Mucosa of gallbladder (tissue), 1 donor: ENCODE measurements at regions not wholly inside any gene's neighbourhood (a gene's known extent, or its start where the extent isn't known, plus 50 kb on each side); places are given as distances from the start of the nearest gene placed in this dataset.

Experiments used
- DNase-seq: peaks from one replicate; pipeline ENCODE4 v3.0.0-alpha.2; 2020; ENCODE audit warnings: low spot score
- donor health status: DM: no; HTN: no; CAD: no.

DNA sequence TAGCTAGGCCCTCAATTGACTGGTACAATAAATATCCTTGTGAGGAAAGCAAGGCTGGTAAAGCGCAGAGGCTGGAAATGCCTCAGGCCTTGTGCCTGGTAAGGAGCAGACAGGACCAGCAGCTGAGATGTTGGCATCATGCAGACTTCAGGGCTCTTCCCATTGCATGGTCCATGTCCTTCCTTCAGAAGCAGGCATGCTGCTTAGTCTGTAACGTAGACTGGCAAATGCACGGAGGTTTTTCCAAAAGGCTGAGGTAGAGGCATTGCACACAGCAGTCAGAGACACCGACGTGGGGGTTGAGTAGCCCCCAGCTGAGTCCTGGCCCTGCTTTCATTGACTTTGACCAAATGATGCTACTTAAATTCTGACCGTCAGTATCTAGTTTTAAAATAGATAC lies 87.1 kb downstream of the ADRB2 start:
- DNase-seq, result no peak

DNA sequence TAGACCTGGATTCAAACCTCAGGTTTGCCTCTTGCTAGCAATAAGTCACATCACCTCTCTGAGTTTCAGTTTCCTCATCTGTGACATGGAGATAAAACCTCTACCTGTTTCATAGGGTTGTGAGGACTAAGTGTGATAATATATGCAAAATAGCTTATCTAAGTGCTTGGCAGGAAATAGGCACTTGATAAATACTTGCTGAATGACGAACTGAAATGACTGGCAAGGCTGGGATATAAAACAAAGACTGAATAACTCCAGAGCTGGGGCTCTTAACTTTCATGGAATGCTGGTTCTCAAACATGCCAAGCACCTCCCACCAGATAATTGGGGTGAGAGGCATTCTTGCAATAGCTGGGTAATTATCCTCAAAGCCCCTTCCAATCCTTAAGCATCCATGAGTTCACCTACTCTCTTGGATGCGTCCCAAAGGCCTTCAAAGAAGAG lies 87.6 kb downstream of the ADRB2 start:
- no peak for DNase-seq

DNA sequence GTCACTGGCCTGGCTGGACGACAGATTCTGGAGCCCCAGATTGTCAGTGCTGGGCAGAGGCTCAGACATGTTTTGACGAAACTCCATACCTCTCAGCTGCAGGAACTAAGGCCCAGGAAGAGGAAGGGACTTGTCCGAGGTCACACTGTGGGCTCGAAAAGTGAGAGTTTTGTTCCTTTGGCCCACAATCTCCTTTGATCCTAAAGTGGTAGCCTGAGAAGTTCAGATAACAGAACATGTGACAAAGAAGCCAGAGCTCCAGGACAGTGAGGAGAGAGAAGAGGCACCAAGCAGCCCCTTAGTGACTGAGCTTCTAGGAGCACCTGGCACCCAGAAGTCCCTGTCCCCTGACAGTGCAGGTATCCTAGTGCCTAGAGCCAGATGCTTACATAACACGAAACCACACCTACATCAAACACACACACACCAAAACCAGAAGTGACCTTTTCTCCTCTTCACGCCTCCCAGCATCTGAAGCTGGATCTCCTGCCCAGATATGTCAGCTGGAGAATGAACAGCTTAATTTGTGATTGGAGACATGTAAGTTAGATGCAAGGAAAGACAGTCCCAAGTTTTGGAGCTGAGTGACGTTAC lies 88.9 kb downstream of the ADRB2 start:
- no peak for DNase-seq

DNA sequence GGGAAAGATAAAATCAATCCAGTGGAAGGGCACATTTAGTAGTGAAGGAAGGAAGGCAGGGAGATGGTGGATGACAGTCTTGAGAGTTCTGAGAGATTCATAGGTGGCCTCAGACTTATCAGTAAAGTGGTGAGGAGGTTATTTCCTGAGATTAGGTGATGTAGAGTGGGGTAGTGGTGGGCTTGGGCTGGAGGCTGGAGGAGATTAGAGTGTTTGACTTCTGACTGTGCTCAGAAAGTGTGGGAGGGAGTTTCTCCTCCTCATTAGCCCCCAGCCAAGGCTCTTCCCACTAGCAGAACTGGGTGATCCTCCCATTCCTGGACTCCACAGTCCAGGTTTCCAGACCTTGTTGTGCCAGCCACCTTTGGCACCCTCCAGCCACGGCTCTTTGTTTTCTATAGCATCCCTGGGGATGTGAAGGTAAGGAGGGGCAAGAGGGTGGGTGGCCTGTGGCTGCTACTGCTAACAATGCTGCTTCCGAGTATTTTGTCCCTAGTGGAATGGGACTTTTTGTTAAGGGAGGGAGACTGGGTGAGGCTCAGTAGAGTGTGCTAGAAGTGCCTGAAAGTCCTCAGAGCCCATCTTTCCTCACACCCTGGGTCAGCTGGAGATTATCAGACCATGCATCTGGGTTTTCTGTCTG lies 94.4 kb downstream of the ADRB2 start:
- no peak for DNase-seq

DNA sequence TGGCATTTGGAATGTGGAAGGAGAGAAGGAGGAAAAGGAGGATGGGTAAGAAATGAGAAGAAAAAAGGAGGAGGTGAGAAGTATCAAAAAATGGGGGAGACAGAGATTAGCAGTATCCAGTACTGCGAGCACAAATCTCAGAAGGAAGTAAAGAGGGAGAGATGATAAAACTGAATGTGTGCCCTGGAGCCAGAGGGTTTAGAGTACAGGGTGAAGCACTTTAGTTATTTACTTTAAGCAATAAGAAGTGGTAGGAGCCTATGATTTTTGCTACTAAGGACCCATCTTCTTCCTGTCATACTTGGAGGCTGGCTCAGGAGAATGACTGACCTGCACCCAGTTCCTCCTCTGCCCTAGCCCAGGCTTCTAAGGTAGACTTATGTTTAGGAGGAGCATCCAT lies 94.9 kb downstream of the ADRB2 start:
- no peak for DNase-seq

DNA sequence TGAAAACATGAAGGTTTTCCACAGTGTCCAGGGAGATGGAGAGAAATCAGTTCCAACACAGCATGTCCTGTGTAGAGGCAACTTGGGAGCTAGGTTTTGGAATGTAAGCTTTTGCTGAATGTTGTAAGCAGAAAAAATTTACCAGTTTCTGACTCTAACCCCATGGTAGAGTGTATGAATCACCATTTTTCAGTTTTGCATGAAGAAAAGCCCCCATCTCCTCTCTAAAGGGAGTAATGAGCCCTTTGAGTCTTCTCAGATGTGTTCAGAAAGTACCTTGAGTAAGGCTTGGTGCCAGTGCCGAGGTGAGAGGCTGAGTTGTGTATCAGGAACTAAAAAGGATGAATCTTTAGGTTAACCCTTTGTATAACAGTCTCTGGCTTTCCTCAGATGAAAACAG lies 96.2 kb downstream of the ADRB2 start:
- DNase-seq, result no peak

DNA sequence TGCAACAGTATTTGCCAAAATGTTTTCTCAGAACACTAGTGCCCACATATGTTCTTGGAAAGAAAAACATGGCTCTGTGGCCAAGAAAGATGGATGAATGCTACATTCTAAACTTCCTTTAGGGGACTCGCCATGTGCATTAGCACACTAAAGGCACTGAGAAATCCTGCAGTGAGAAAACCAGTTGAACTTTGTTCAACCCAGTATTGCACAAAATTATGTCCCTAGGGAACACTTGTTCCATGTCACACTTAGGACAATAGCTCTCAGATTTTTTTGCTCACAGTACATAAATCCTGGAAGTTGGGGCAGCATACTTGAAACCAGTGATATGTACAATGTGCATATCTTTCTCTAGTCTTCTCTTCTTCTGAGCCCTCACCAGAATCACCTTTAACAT lies 96.6 kb downstream of the ADRB2 start:
- no peak for DNase-seq

DNA sequence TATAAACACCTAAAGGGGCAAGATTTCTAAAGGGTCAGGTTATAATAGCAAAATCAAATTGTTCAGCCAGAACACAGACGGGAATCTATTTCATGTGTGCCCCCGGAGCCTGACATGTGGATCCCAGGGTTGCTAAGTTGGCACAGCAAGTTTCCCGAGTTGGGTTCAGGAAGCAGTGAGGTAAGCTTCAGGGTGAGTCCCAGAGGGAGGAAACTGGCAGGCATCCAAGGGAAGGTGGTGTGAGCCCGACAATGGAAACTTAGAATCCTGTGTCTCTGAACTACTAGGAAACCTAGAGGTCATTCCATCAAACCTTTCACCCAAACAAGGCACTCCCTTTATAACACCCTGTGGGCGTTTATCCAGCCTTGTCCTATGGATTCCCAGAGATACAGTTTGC lies 98.4 kb downstream of the ADRB2 start:
- DNase-seq, result peak; percentile 58

DNA sequence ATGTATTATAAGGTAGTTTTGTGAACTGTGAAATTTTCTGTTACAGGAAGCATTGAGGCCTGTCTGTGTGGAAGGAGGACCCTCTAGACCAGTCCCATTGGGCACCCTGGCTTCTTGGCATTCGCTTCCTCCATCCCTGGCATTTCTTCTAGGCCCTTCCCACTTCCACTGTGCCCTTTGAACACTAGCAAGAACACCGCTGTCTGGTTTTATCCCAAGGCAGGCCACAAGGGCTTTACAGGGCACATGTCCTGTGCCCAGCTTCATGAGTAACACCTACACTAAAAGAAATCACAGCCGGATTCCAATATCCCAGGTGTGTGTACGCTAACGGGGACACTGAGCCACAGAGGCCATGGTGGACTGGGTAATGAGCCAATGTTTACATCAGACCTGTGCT lies 99.8 kb downstream of the ADRB2 start:
- DNase-seq, result no peak

DNA sequence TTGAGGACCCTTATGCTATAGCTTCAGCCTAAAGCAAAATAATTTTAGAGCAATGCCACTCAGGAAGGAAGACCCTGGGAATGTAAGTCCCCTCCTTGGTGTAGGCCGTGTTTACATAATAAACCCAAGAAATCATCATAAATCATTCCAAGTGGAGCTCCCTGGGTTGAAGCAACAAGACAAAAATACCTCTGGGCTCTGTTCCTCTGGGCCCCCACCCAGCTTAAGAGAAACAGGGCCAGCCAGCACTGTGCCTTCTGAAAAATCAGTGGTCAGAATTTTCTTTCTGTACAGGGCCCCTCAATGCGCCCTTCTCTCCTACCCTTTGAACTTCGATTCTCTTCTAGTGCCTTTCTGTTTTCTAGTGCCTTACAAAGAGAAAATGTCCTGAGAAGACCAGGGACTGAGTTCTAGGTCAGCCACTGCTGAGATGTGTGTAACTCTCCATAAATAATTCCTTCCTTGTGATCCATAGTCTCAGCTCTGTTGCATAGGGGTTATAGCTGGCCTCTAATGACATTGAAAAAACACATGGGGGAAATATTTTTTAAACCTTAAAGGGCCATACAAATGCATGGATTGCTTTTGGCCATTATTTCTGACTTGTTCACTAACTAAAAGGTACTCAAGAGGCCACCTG lies 101.0 kb downstream of the ADRB2 start:
- DNase-seq, result no peak

DNA sequence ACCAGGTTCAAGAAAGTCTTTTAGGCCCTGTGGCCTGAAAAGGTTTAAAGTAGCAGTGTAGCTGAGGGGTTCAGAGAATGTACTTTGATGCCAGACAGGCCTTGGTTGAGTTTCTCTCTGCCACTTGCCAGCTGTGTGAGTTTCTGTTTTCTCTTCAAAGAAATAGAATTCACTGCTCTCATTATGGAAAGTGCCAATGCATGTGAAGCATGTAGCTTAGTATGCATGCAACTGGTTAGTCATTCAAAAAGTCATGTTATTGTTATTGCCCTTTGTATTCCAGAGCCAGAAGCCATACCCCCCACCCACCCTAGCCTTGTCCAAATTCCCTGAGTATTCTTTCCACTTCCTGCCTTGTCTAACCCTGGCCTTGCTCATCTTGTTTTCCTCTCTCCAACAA lies 101.7 kb downstream of the ADRB2 start:
- no peak for DNase-seq

DNA sequence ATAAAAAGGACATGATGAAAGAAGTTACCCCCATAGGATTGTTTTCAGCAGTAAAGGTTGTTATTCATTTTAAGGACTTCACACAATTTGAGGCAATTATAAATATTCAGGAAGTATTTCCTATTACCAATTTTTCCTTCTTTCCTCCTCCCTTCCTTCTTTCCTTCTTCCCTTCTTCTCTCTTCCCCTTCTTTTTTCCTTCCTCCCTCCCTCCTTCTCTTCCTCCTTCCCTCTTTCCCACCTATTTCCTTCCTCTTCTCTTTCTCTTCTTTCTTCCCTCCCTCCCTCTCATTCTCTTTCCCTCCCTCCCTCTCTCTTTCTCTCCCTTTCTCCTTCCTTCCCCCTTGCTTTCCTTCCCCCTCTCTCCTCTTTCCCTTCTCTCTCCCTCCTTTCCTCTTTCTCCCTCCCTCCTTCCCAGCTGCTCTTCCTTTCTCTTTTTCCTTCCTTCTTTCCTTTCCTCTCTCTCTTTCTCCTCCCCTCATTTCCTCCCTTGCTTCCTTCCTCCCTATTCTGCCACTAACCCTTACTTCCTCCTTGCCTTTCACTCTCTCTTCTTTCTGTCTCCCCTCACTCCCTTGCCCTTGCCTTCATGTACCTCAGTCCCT lies 105.1 kb downstream of the ADRB2 start:
- no peak for DNase-seq

DNA sequence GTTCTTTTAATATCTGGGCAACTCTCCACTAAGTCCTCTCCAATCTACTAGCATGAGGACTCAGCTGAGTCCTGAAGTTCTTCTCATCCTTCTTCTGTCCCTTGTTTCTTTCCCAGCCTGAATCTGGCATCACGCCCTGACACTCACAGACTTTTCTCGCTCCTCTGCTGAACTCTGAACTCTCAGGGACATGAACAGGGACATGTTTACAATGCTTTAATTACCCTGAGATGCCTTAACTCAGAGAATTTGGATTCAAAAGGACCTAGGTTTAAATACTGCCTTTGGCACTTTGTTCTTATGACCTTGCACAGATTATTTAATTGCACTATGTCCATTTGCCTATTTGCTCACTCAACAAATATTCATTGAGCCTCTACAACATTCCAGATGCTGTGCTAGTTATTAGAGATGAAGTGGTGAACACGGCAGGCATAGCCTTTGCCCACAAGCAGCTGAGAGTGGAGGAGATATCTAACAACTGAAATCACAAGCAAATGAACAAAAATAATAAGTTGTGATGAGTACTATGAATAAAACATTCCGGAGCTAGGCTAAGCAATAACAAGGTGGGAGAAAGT lies 106.0 kb downstream of the ADRB2 start:
- no peak for DNase-seq

DNA sequence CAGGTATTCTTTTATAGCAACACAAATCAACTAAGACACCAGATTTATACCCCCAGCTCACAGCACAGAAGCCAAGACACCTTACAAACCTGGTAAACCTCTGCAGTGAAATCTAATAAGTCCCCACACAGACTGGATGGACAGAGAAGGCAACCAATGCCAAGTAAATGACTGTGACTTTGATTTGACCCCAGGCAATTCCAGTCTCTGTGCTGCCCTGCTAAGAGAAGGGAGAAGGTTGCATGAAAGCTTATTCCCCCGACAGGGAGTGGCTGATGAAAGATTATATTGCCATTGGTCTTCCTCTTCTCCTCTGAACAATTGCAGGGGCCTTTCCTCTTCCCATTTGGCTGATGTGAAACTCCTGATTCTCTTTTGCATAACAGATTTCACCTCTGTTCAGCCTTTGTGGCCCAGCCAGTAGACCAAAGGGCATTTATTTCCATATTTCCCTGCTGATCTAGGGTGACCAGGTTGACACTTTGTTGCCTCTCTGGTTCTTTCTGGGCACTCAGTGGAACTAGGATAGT lies 107.6 kb downstream of the ADRB2 start:
- no peak for DNase-seq

DNA sequence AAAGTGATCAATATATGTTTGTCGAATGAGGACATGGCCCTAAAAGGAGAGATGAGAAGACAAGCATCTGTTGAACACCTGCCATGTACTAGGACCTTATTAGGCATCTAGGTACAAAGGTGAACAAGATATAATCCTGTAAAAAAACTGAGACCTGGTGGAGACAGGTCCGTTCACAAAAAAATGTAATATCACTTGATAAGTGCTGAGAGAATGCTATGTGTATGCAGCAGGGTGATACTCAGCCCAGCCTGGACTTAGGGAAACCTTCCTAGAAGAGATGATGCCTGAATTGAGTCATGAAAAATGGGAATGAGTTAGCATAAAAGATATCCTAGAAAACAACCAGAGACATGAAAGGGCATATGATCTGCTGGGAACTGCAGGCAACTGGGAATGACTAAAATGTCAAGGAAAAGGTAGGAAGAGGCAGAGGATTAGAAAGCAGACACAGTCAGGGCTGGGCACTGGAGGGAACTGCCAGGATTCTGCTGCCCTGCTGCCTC lies 108.5 kb downstream of the ADRB2 start:
- DNase-seq, result no peak

DNA sequence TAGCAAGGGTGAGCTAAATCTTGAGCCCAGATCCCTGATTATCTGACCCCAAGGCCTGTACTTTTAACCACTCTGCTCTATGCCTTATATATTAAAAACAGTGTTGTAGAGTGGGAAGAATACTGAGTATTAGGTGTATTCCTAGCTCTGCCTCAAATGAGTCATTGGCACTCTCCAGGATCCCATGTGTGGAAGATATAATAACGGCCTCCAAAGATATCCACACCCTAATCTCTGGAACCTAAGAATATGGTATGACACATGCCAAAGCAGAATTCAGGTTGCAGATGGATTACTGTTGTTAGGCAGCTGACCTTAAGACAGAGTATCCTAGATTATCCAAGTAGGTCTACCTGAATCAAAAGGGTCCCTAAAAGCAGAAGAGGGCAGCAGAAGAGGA lies 110.8 kb downstream of the ADRB2 start:
- no peak for DNase-seq

DNA sequence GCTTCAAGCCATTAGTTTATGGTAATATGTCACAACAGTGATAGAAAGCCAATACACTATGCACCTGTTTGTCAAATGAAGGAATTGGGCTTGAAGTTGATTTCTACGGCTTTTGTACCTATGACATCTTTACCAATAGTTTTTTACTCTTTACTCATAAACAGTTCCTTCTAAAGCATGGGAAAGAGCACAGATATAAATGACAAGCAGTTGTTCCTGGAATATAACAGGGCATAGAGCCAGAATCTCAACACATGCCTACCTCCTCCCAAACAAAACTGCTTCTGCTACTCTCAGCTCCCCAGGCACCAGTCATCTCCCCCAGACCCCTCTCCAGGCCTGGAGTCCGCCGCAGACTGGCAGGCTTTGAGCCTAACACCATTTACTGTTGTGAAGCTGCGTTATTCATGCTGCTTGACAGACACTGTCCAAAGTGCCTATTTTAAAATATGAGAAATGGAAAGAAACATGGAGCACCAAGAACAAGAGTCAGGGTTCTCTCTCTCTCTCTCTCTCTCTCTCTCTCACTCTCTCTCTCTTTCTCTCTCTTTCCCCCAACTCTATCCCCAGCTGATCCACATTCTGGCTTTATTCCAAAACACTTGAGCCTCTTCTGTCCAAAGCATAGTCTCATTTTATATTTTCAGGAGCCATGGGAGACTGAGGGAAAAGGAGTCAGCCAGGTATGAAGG lies 111.6 kb downstream of the ADRB2 start:
- DNase-seq, result no peak

DNA sequence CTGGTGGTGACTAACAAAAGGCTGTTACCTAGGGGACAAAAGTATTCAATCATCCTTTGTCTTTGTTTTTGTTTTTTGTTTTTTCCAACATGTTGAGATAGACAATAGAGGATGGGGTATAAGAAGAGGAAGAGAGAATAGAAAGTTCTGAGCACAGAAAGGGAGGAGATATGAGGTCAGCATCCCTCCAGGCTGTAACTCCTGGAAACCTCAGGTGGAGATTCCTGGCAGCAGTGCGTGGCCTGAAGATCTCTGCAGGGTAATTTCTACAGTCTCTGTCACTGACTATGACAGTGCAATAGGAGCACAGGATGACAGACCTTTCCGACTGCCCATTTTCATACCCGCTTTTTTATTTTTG lies 112.1 kb downstream of the ADRB2 start:
- no peak for DNase-seq

DNA sequence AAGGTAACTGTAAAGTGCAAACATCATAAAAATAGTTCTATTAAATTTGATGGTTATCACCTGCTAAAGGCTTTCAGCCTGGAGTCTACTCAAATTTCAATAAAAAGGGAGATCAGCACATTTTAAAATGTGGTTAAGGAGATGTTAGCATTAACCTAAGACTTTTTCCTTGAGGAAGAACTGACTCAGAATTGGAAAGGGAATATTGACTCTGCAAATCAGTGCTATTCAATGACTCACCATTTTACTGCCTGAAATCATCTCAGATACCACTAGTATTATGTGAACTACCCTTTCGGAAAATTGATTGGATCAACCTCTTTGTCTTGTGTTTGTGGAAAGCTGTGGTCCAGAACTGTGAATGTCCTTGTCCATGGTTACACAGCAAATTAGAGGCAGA lies 113.3 kb downstream of the ADRB2 start:
- no peak for DNase-seq

DNA sequence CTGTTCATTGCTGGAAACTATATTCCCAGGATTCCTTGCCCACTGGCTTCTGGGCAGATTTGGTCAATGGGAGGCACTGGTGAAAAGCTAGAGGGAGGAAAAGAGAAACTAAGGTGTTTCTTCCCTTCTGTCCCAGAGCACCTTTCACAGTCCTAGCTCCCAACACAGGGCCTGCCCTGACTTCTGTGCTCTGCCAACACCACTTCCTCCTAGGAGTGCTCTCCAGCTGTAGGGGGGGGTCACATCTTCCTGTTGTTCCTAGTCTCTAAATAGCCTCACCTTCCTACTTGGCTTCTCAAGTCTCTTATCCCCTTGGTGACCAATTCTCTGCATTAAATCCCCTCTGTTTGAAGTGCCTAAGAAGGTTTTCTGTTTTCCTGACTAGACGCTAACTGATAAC lies 115.4 kb downstream of the ADRB2 start:
- no peak for DNase-seq

DNA sequence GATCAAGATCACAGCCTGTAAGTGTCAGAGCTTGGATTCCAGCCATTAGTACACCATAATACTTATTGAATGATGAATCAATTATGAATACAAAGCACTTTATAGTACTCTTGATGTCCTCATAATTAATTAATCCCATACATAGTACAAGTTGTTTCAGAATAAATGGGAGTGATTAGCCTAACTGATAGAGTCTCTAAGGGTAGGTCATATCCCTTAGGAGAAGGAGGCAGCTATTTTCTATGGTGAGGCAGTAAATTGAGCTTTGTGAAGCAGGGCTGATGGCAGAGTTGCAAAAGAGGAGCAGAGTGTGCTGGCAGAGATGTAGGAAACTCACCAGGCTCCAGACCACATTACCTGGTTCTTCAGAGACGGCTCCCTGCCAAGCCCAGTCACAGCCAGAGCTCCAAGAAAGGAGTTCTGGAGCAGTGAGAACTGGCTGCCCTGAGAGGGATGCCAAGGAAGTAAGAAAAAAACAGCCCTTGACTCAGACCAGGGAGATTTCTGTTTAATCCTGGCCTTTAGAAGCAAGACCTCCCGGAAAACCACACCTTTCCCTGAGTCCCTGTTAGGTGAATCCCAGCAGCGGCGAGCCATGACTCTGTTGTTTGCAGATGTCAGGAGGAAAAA lies 112.9 kb downstream of the SH3TC2 start:
- DNase-seq, result no peak
